SJCRH30 (cell line): ENCODE measurements at regions not wholly inside any gene's neighbourhood (a gene's known extent, or its start where the extent isn't known, plus 50 kb on each side); places are given as distances from the start of the nearest gene placed in this dataset.

Experiments used
- DNase-seq, 2 experiments: peaks; one replicate each; pipeline ENCODE4 v3.0.0-alpha.2; 2015 to 2020
- H3K27ac ChIP-seq: fragments of 250-450 bp; sonication (Bioruptor Pico); 2 replicates; pipeline ENCODE4 v1.5.1; 2020; ENCODE audit warnings: mild to moderate bottlenecking, moderate library complexity
- H3K27me3 ChIP-seq: fragments of 250-450 bp; sonication (Bioruptor Pico); 2 replicates; pipeline ENCODE4 v1.5.1; 2020; ENCODE audit warnings: mild to moderate bottlenecking, moderate library complexity
- H3K36me3 ChIP-seq: fragments of 250-450 bp; sonication (Bioruptor Pico); 2 replicates; pipeline ENCODE4 v1.5.1; 2020; ENCODE audit warnings: mild to moderate bottlenecking, moderate library complexity
- H3K4me1 ChIP-seq: fragments of 250-450 bp; sonication (Bioruptor Pico); 2 replicates; pipeline ENCODE4 v1.5.1; 2020; ENCODE audit warnings: mild to moderate bottlenecking, moderate library complexity
- H3K4me3 ChIP-seq: fragments of 250-450 bp; sonication (Bioruptor Pico); 2 replicates; pipeline ENCODE4 v1.5.1; 2020; ENCODE audit warnings: mild to moderate bottlenecking, moderate library complexity
- H3K9me3 ChIP-seq: fragments of 250-450 bp; sonication (Bioruptor Pico); replicated peaks from 2 replicates; pipeline ENCODE4 v1.5.1; 2020; ENCODE audit warnings: mild to moderate bottlenecking, moderate library complexity

DNA sequence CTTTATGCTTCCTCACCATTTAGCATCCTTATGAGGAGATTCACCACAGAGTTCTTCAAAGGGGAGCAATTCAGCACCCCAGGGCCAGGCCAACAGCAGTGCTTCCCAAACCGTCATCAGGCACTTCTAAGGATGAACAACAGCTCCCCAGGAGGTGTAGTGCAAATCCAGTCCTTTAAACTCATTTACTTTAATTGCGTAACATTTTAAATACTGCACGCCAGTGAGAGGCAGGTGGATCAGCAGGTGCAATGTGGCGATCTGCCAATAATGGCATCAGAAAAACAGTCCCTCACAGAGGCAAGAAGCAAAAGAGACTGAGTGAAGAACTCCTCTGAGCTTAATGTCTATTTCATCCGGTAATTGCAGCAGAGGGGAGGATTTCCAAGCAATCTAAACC is 770.9 kb upstream of the FOXG1 start:
- no peaks in the 10 kb centered on the region for H3K9me3 ChIP-seq
- no peak overlapping the region for H3K4me3 ChIP-seq
- no peaks in the 10 kb centered on the region for H3K36me3 ChIP-seq
- no peaks in the 10 kb centered on the region; the same call in 1 of the 2 replicates for H3K27me3 ChIP-seq
- no peaks in the 10 kb centered on the region for H3K4me1 ChIP-seq
- H3K27ac ChIP-seq: no peak overlapping the region
- DNase-seq: no peak

DNA sequence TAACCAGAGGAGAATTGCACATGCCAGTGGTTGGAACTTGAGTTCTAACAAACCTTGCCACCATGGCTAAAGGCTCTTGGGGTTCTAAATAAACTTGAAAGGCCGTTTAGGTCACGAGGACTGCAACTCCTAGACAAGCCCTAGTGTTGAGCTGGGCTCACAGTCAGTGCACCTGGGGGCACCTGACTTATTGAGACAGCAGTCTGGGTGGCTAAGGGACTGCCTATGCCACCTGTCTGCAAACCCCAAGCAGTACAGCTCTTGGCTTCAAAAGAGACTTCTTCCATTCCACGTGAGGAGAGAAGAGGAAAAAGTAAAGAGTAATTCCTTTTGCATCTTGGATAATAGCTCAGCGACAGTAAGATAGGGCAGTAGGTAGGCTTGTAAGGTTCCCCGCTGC is 765.6 kb upstream of the FOXG1 start:
- no peak overlapping the region for H3K4me3 ChIP-seq
- no peaks in the 10 kb centered on the region; the same call in 1 of the 2 replicates for H3K27me3 ChIP-seq
- H3K27ac ChIP-seq: no peak overlapping the region
- no peaks in the 10 kb centered on the region for H3K4me1 ChIP-seq
- H3K9me3 ChIP-seq: no peaks in the 10 kb centered on the region
- no peak for DNase-seq
- H3K36me3 ChIP-seq: no peaks in the 10 kb centered on the region

DNA sequence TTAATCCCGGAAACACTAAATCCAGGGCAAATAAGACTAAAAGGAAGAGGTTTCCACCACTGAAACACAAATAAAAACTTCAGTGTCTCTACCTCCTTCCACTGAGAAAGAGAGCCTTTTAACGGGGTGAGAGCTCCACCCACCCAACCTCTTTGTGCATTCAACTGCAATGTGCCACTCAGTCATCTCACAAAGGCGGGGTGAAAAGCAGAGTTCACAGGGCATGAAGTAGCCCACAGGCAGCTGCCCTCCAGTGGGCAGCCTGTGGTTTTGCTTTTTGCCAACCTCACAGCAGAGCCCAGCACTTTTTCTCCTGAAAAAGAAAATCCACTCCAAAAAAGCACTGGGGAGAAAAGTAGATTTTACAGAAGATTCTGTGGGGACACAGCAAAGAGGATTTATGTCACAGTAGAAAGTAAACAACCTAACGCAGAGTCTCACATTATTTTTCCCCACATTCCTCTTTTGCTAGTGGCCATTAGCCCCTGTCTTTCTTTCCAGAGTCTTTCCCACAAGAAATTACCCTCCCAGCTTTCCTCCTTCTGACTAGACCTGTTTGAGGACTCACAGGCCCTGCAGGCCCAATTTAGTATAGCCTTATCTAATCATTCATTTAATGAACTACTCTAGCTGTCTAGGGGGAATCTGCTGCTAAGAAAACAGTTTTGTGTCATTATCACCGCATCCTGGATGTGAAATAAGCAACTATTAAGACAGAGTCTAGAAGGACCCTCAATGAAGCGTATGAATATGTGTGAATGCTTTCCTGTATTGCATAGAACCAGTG is 753.8 kb upstream of the FOXG1 start:
- Histone ChIP-seq H3K9me3 (no peaks in the 10 kb centered on the region), H3K27me3 (no peaks in the 10 kb centered on the region; the same call in 1 of the 2 replicates), H3K27ac (no peak overlapping the region), H3K4me3 (no peak overlapping the region), H3K4me1 (no peaks in the 10 kb centered on the region), H3K36me3 (no peaks in the 10 kb centered on the region)
- DNase-seq: peak in 1 of 2 experiments; percentile 4

DNA sequence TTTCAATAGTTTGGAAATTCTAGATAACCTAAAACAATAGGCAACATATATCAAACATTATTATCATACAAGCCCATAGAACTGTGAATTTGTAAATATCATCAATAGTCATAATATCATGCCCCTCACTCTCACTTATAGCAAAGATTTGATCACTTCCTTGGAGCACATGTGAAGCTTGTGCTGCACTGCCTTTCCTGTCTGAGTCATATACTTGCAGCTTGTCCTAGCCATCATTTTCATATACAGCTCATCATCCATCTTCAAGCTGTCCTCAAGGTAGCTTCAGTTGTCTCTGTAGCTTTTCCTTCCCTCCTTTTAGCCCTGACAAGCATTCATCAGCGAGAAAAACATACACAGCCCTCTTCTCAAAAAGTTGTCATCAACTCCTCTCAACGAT is 746.5 kb upstream of the FOXG1 start:
- Histone ChIP-seq H3K4me1 (no peaks in the 10 kb centered on the region), H3K9me3 (no peaks in the 10 kb centered on the region), H3K27ac (no peak overlapping the region), H3K27me3 (no peaks in the 10 kb centered on the region), H3K36me3 (no peaks in the 10 kb centered on the region), H3K4me3 (no peak overlapping the region)
- no peak for DNase-seq

DNA sequence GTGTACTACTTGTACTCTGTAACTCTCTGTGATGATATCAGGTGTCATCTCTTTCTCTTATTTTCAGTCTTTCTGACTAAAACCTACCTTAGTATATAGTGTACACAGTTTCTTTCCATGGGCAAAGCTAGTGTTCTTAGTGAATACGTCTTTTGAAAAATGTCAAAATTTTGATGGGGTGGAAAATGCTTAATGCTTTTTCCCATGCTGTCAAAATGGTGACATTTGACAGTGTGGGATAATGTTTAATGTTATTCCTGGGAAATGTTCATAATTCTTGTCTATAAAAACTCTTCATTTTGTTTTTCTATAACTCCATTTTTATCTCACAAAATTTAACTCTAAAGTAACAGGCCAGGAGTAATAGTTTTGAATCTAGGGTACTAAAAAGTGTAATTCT is 742.7 kb upstream of the FOXG1 start:
- H3K27ac ChIP-seq: no peak overlapping the region

DNA sequence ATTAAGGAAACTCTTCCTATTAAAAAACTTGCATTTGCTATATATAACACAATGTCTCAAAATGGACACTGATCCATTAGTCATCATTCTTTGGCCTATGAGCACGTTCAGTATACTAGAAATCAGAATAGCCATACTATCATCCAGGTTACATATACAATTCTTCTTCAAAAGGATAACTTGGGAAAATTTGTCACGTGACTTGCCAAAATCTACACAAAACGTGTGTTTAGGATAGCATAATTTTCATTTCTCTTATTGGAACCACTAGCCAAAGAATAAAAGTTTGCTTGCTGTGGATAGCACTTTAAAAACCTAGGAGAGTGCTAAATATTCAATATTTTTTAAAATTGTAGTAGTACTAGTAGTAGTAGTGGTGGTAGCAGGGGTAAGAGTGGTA is 714.3 kb upstream of the FOXG1 start:
- H3K36me3 ChIP-seq: no peaks in the 10 kb centered on the region
- no peaks in the 10 kb centered on the region for H3K9me3 ChIP-seq
- no peak overlapping the region for H3K27ac ChIP-seq
- H3K27me3 ChIP-seq: 0 out of 2 replicates have a peak, but pooled peaks cover 4% of the 10 kb centered on the region
- no peak overlapping the region for H3K4me3 ChIP-seq
- no peaks in the 10 kb centered on the region for H3K4me1 ChIP-seq
- no peak for DNase-seq

More for the DNA sequence above, 742.7 kb upstream of the FOXG1 start:
- no peaks in the 10 kb centered on the region for H3K27me3 ChIP-seq
- H3K36me3 ChIP-seq: no peaks in the 10 kb centered on the region
- no peaks in the 10 kb centered on the region for H3K4me1 ChIP-seq
- H3K4me3 ChIP-seq: no peak overlapping the region
- no peaks in the 10 kb centered on the region for H3K9me3 ChIP-seq
- no peak for DNase-seq

DNA sequence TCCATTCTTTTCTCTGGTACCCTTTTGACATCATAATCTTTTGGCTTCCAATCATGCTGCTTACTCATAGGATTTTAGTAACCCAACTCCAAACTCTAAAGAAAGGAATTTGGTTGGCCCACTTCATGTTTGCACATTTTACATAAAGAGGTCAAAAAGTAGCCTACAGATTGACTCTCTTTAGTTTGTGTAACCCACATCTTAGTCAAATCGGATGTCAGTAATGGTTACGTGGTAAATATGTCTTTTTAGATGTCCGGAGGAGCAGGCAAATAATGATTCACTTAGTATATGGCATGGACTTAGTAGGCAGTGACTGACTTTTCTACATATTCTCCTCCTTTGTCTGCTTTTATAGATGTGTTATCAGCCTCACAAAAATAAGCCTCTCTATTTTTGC is 711.6 kb upstream of the FOXG1 start:
- no peak overlapping the region for H3K27ac ChIP-seq
- H3K4me3 ChIP-seq: no peak overlapping the region
- H3K9me3 ChIP-seq: no peaks in the 10 kb centered on the region
- no peaks in the 10 kb centered on the region for H3K36me3 ChIP-seq
- no peak for DNase-seq
- H3K27me3 ChIP-seq: 0 out of 2 replicates have a peak, but pooled peaks cover 4% of the 10 kb centered on the region
- H3K4me1 ChIP-seq: no peaks in the 10 kb centered on the region

DNA sequence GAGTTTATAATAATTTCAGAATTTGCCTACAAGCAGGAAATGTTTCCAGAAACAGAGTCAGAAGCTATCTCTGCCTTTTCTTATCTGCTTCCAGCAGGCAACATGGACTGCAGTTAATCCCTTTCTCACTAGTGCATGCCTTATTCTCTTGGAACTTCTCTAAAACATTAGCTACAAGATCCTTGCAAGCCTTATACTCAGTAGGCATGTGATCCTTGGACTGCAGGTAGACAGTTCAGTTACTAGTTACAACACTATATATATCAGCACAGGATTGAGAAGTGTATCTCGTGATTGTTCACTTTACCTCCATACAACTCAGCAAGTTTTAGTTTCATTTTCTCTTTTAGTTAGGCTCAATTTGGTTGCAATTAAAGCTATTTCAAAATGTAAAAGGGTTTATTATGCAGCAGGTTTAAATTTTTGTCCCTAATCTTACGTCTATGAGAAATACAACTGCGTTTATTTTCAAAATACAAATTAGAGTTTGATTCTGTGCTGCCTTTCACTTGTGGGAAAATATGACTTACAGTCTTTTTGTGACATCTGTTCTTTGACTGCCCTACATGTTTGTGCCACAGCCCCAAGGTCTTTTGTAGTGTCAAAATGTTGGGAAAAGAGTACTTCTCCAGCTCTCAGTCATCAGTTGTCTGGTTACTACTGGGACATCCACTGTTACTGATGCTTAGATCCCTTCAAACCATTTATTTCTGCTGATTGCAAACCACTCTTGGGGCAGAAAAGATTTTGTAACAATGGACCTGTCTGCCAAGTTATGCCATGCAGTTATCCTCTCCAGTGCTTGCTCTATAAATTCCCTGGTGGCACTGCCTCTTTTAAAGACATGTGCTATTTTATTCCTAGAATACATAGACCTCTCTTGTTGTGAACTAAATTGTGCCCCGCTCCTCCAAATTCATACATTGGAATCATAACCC is 709.0 kb upstream of the FOXG1 start:
- Histone ChIP-seq H3K9me3 (no peaks in the 10 kb centered on the region), H3K27ac (no peak overlapping the region), H3K4me3 (no peak overlapping the region), H3K27me3 (0 out of 2 replicates have a peak, but pooled peaks cover 3% of the 10 kb centered on the region), H3K36me3 (no peaks in the 10 kb centered on the region), H3K4me1 (no peaks in the 10 kb centered on the region)
- DNase-seq: no peak

DNA sequence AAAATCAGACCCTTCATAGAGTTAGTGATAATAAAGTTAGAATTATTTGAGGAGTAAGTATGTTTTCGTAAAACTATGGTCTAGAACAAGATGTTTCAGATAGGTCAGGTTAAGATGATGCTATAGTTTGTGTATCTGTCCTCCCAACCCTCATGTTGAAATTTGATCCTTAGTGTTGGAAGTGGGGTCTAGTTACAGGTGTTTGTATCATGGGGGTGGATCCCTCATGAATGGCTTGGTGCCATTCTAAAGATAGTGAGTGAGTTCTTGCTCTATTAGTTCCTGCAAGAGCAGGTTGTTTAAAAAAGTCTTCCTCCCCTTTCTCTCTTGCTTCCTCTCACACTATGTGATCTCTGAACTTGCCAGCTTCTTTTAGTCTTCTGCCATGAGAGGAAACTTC is 707.3 kb upstream of the FOXG1 start:
- H3K27me3 ChIP-seq: no peaks in the 10 kb centered on the region
- no peak for DNase-seq
- no peak overlapping the region for H3K27ac ChIP-seq
- H3K9me3 ChIP-seq: no peaks in the 10 kb centered on the region
- H3K4me3 ChIP-seq: no peak overlapping the region
- H3K36me3 ChIP-seq: no peaks in the 10 kb centered on the region
- H3K4me1 ChIP-seq: no peaks in the 10 kb centered on the region

DNA sequence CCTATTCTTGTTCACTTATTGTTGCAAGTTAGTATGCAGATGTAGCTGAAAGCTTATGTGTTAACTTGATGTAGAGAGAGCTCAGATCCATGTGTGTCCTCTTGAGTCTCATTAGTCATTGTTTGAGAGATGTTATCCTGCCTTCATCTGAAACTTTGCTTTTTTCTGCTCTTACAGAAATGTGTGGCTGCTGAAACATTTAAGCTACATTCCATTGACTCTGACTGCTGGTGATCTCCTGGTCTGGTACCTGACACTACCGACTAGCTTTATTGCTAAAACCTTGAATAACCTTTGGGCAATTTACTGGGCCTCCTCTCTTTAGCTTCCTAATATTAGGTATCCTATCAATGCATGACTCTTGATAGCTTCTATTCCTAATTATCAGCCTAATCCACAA is 705.6 kb upstream of the FOXG1 start:
- no peak overlapping the region for H3K27ac ChIP-seq

DNA sequence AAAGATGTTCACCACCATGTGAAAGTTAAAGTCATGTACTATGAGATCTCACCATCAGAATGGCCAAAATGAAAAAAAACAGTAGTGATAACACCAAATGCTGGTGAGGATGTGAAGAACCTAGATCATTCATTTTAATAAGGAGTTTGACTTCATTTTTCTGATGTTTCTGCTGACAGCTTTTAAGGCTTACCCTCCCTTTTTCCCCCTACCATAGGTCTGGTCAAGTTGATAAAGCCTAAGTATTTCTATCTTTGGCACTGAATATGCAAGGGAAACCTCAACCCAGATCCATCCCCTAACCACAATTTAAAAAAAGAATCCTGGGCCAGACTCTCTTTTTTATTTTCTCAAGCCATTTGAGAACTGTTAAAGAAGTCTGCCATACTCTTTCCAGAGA is 689.6 kb upstream of the FOXG1 start:
- Histone ChIP-seq H3K36me3 (no peaks in the 10 kb centered on the region), H3K4me3 (no peak overlapping the region), H3K27ac (no peak overlapping the region), H3K9me3 (no peaks in the 10 kb centered on the region), H3K4me1 (no peaks in the 10 kb centered on the region), H3K27me3 (no peaks in the 10 kb centered on the region)
- no peak for DNase-seq

More for the DNA sequence above, 705.6 kb upstream of the FOXG1 start:
- Histone ChIP-seq H3K9me3 (no peaks in the 10 kb centered on the region), H3K27me3 (no peaks in the 10 kb centered on the region), H3K36me3 (no peaks in the 10 kb centered on the region), H3K4me1 (no peaks in the 10 kb centered on the region), H3K4me3 (no peak overlapping the region)
- DNase-seq: no peak

DNA sequence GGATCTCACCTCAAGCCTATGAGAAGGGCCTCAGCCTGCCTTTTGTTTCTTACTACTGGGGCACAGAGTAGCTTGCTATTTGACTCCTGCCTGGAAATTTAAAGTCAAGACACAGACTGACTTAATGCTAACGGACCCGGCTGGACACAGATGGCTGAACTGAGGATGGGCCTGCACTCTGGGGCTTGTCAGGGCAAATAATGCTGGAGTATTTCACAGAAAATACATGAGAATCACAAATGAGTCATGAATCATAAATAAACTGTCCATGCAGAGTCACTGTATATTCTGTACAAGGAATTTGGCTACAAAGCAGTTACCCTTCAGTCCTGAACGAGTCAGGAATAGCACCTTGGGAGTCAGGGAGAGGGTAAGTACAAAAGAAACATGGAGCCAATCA is 683.2 kb upstream of the FOXG1 start:
- DNase-seq: no peak
- H3K4me1 ChIP-seq: no peaks in the 10 kb centered on the region
- H3K27me3 ChIP-seq: no peaks in the 10 kb centered on the region
- H3K4me3 ChIP-seq: no peak overlapping the region
- no peak overlapping the region for H3K27ac ChIP-seq
- H3K9me3 ChIP-seq: no peaks in the 10 kb centered on the region
- no peaks in the 10 kb centered on the region for H3K36me3 ChIP-seq

DNA sequence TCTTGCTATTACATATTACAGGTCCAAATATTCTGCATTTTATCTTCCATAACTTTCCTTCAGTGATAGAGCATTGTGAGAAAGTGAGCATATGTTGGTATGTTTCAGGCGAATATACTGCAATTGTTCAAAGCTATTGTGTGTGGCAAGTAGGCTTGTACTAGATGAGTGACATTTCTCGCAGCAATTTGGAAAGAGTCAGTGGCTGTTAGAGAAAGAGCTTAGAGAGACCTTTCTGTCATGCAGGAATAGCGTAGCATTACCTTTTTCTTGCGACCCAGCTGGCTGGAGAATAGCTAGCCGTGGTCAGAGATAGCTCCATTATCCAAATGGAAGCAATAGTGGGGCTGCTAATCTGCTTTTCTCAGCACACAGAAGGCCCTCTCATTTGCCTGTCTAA is 678.5 kb upstream of the FOXG1 start:
- Histone ChIP-seq H3K27ac (no peak overlapping the region), H3K27me3 (no peaks in the 10 kb centered on the region), H3K9me3 (no peaks in the 10 kb centered on the region), H3K36me3 (no peaks in the 10 kb centered on the region), H3K4me3 (no peak overlapping the region), H3K4me1 (no peaks in the 10 kb centered on the region)
- no peak for DNase-seq

DNA sequence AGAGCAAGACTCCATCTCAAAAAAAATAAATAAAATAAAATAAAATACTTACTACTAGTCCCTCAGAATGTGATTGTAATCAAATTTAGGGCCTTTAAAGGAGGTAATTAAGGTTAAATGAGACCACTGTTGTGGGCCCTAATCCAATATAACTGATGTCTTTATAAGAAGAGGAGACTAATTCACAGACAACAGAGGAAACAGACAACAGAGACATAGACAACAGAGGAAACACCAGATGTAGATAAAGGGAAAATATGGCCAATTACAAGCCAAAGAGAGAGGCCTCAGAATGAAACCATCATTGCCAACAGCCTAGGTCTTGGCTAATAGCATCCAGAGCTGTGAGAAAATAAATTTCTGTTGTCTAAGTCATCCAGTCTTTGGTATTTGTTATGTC is 669.0 kb upstream of the FOXG1 start:
- Histone ChIP-seq H3K36me3 (no peaks in the 10 kb centered on the region), H3K9me3 (no peaks in the 10 kb centered on the region), H3K27me3 (no peaks in the 10 kb centered on the region), H3K27ac (no peak overlapping the region), H3K4me1 (no peaks in the 10 kb centered on the region), H3K4me3 (no peak overlapping the region)
- DNase-seq: no peak

DNA sequence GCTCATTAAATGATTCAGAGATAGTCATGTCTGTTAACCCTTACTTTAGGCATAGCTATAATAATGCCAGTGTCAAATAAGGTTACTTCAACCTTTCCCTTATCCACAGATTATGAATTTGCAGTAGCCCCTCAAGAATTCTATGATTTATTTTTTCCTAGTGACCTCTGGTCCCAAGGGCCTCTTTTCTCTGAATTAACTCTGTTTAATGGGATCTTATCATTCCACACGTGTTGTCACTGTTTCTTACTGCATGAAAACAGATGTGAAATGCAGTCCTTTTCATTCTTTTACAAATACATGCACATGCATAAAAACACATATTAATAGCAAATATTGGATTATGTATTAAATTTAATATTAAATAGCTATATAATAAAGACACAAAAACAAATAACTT is 667.7 kb upstream of the FOXG1 start:
- no peak overlapping the region for H3K4me3 ChIP-seq
- no peaks in the 10 kb centered on the region for H3K36me3 ChIP-seq
- H3K9me3 ChIP-seq: no peaks in the 10 kb centered on the region
- no peaks in the 10 kb centered on the region for H3K27me3 ChIP-seq
- no peak overlapping the region for H3K27ac ChIP-seq
- H3K4me1 ChIP-seq: no peaks in the 10 kb centered on the region
- DNase-seq: no peak
